Mucosa of descending colon (tissue), 3 donors: ENCODE measurements at regions not wholly inside any gene's neighbourhood (a gene's known extent, or its start where the extent isn't known, plus 50 kb on each side); places are given as distances from the start of the nearest gene placed in this dataset.

ENCODE experiments used
- ATAC-seq: fragments of 200-7000 bp; cut with Tn5 transposase; one replicate; pipeline ENCODE4 v1.9.1; 2020; ENCODE audit warnings: mild to moderate bottlenecking, moderate library complexity
- DNase-seq, 3 donors: peaks; one replicate each; pipeline ENCODE4 v3.0.0-alpha.2; 2020
- H3K36me3 ChIP-seq: fragments of 200-600 bp; one replicate; pipeline ENCODE4 v1.8.0; 2021; ENCODE audit warnings: low read depth, mild to moderate bottlenecking
- H3K4me1 ChIP-seq: fragments of 200-600 bp; one replicate; pipeline ENCODE4 v1.8.0; 2021; ENCODE audit warnings: low read depth, mild to moderate bottlenecking
- H3K4me3 ChIP-seq: fragments of 200-600 bp; one replicate; pipeline ENCODE4 v1.8.0; 2021; ENCODE audit warnings: mild to moderate bottlenecking
- H3K9me3 ChIP-seq: fragments of 200-600 bp; one replicate; pipeline ENCODE4 v1.8.0; 2021; ENCODE audit warnings: mild to moderate bottlenecking
- CTCF ChIP-seq: fragments of 200-600 bp; IDR thresholded peaks from one replicate; pipeline ENCODE4 v1.8.0; 2022; ENCODE audit warnings: antibody characterized with exemption, mild to moderate bottlenecking
- intact Hi-C, 2 donors: fragments of 100-400 bp; cut with DNase I in 1 of 2; cut with micrococcal nuclease in 1 of 2; formaldehyde crosslinking; loops; one replicate each; pipeline versions ENCODE4 v1.11.0 to v1.11.1; 2022; cut with DNase I, micrococcal nuclease
- donor health status: DM: no; HTN: no; CAD: no; lungs with moderate emphysema.
- donor health status: DM: no; HTN: no; CAD: no.
- donor health status: DM: no; HTN: yes; CAD: no.

GRCh38 chr1:185663332-185663731 lies 70.9 kb upstream of the HMCN1 start:
- DNase-seq (no peak), ATAC-seq (peak; percentile 43)
- Histone ChIP-seq H3K4me3 (no peak overlapping the region), H3K4me1 (no peaks in the 10 kb centered on the region), H3K36me3 (no peaks in the 10 kb centered on the region), H3K9me3 (no peaks in the 10 kb centered on the region)
- no peak for TF ChIP-seq CTCF
- intact Hi-C loops = no loop called here

- Histone ChIP-seq H3K4me1 (no peaks in the 10 kb centered on the region), H3K4me3 (no peak overlapping the region), H3K36me3 (no peaks in the 10 kb centered on the region), H3K9me3 (no peaks in the 10 kb centered on the region)
- TF ChIP-seq CTCF = no peak
- ATAC-seq = no peak
- DNase-seq = no peak
- intact Hi-C loops = no loop called here
These were observed 72.2 kb upstream of the HMCN1 start for GRCh38 chr1:185661971-185662370.

- DNase-seq = no peak
- H3K4me1 ChIP-seq = no peaks in the 10 kb centered on the region
- intact Hi-C loops = no loop called here
These were observed 77.5 kb upstream of the HMCN1 start for GRCh38 chr1:185656663-185657062.

GRCh38 chr1:185654952-185655314 lies 79.3 kb upstream of the HMCN1 start:
- intact Hi-C loops = no loop called here
- DNase-seq = no peak
- no peak for ATAC-seq
- Histone ChIP-seq H3K9me3 (no peaks in the 10 kb centered on the region), H3K36me3 (no peaks in the 10 kb centered on the region), H3K4me1 (peaks cover 8% of the 10 kb centered on the region), H3K4me3 (no peak overlapping the region)
- no peak for TF ChIP-seq CTCF

More at GRCh38 chr1:185656663-185657062, 77.5 kb upstream of the HMCN1 start:
- no peak overlapping the region for H3K4me3 ChIP-seq
- H3K36me3 ChIP-seq = no peaks in the 10 kb centered on the region
- ATAC-seq = no peak
- TF ChIP-seq CTCF = no peak
- H3K9me3 ChIP-seq = no peaks in the 10 kb centered on the region

- Histone ChIP-seq H3K4me3 (no peak overlapping the region), H3K4me1 (peaks cover 8% of the 10 kb centered on the region), H3K36me3 (no peaks in the 10 kb centered on the region), H3K9me3 (no peaks in the 10 kb centered on the region)
- DNase-seq (no peak), ATAC-seq (no peak)
- intact Hi-C loops = no loop called here
- TF ChIP-seq CTCF = no peak
These were observed 79.8 kb upstream of the HMCN1 start for GRCh38 chr1:185654199-185654951.

GRCh38 chr1:185653615-185654014 lies 80.6 kb upstream of the HMCN1 start:
- intact Hi-C loops = no loop called here
- Histone ChIP-seq H3K36me3 (no peaks in the 10 kb centered on the region), H3K4me3 (no peak overlapping the region), H3K9me3 (peaks cover 4% of the 10 kb centered on the region), H3K4me1 (peaks cover 8% of the 10 kb centered on the region)
- ATAC-seq (no peak), DNase-seq (no peak)
- no peak for TF ChIP-seq CTCF
